Smooth muscle cell (in vitro differentiated cells): ENCODE measurements at regions not wholly inside any gene's neighbourhood (a gene's known extent, or its start where the extent isn't known, plus 50 kb on each side); places are given as distances from the start of the nearest gene placed in this dataset.
A peak's percentile ranks its signal among the peaks of the same experiment; 100 is the strongest.

Source experiments
- DNase-seq: peaks from one replicate; lab custom pipeline; 2025; ENCODE audit not compliant: unreplicated experiment; lab: John Stamatoyannopoulos, UW
- H2AFZ ChIP-seq: fragments of 200-600 bp; sonication (generic); 2 replicates; pipeline ENCODE4 v1.6.0; 2016; ENCODE audit warnings: antibody characterized with exemption, low read depth, mild to moderate bottlenecking
- H3F3A ChIP-seq: fragments of 200-600 bp; sonication (generic); 2 replicates; pipeline ENCODE4 v1.6.0; 2017; ENCODE audit warnings: antibody characterized with exemption, low read depth
- H3K27ac ChIP-seq: fragments of 200-600 bp; sonication (generic); 2 replicates; pipeline ENCODE4 v1.5.1; 2016; ENCODE audit warnings: low read depth, mild to moderate bottlenecking
- H3K27me3 ChIP-seq: fragments of 200-600 bp; sonication (generic); 2 replicates; pipeline ENCODE4 v1.6.1; 2016; ENCODE audit warnings: low read depth, mild to moderate bottlenecking
- H3K36me3 ChIP-seq: fragments of 200-600 bp; sonication (generic); 2 replicates; pipeline ENCODE4 v1.5.1; 2016; ENCODE audit warnings: low read depth
- H3K4me1 ChIP-seq: fragments of 200-600 bp; sonication (generic); 2 replicates; pipeline ENCODE4 v1.5.1; 2016; ENCODE audit warnings: low read depth
- H3K4me2 ChIP-seq: fragments of 200-600 bp; sonication (generic); 2 replicates; pipeline ENCODE4 v1.6.0; 2016; ENCODE audit warnings: mild to moderate bottlenecking
- H3K4me3 ChIP-seq: fragments of 200-600 bp; sonication (generic); 2 replicates; pipeline ENCODE4 v1.5.1; 2016; ENCODE audit warnings: mild to moderate bottlenecking
- H3K79me2 ChIP-seq: fragments of 200-600 bp; sonication (generic); 2 replicates; pipeline ENCODE4 v1.6.0; 2016; ENCODE audit warnings: low read depth, mild to moderate bottlenecking
- H3K9ac ChIP-seq: fragments of 200-600 bp; sonication (generic); 2 replicates; pipeline ENCODE4 v1.6.0; 2016; ENCODE audit warnings: low read depth
- H3K9me3 ChIP-seq: fragments of 200-600 bp; sonication (generic); replicated peaks from 2 replicates; pipeline ENCODE4 v1.5.1; 2016; ENCODE audit warnings: low read depth
- H4K20me1 ChIP-seq: fragments of 200-600 bp; sonication (generic); 2 replicates; pipeline ENCODE4 v1.6.0; 2016; ENCODE audit warnings: low read depth
- CTCF ChIP-seq: fragments of 200-600 bp; sonication (generic); IDR thresholded peaks from 2 replicates; pipeline ENCODE4 v1.5.1; 2017; ENCODE audit warnings: borderline replicate concordance, mild to moderate bottlenecking, antibody characterized with exemption; ENCODE audit not compliant: insufficient read depth, poor library complexity, severe bottlenecking
- WGBS: methylation state at CpG from one replicate; pipeline ENCODE4 v1.1.7; 2016; ENCODE audit warnings: low lambda C conversion rate; 5-methylcytosine and 5-hydroxymethylcytosine counted together

GRCh38 chr4:170325599-170325998 lies 235.8 kb upstream of the AADAT start:
- TF ChIP-seq CTCF = no peak
- Histone ChIP-seq H3K4me2 (no peak overlapping the region), H3K9me3 (no peaks in the 10 kb centered on the region), H3K36me3 (no peaks in the 10 kb centered on the region), H3K27ac (no peak overlapping the region), H3K4me3 (no peak overlapping the region), H3K4me1 (no peaks in the 10 kb centered on the region), H3K9ac (no peak overlapping the region), H2AFZ (no peak overlapping the region), H3K79me2 (no peaks in the 10 kb centered on the region), H3K27me3 (no peaks in the 10 kb centered on the region), H3F3A (no peaks in the 10 kb centered on the region), H4K20me1 (no peaks in the 10 kb centered on the region)
- no peak for DNase-seq
- 89% methylated on average over 3 of the region's 3 CpGs for WGBS

- Histone ChIP-seq H2AFZ (no peak overlapping the region), H3K4me3 (no peak overlapping the region), H3K9ac (no peak overlapping the region), H3K27ac (no peak overlapping the region), H3K27me3 (no peaks in the 10 kb centered on the region), H3K4me2 (no peak overlapping the region), H3K79me2 (no peaks in the 10 kb centered on the region), H3K9me3 (no peaks in the 10 kb centered on the region), H3K4me1 (no peaks in the 10 kb centered on the region), H4K20me1 (no peaks in the 10 kb centered on the region), H3F3A (no peaks in the 10 kb centered on the region), H3K36me3 (no peaks in the 10 kb centered on the region)
- DNase-seq = no peak
- WGBS = 79% methylated on average over 2 of the region's 2 CpGs
- TF ChIP-seq CTCF = no peak
Measured at GRCh38 chr4:170323623-170324022, 233.9 kb upstream of the AADAT start.

GRCh38 chr4:170307182-170307581 lies 217.4 kb upstream of the AADAT start:
- Histone ChIP-seq H3K36me3 (no peaks in the 10 kb centered on the region), H3K9me3 (no peaks in the 10 kb centered on the region), H3K4me1 (no peaks in the 10 kb centered on the region), H3K27ac (no peak overlapping the region), H3K79me2 (no peaks in the 10 kb centered on the region), H3K4me3 (no peak overlapping the region), H3K27me3 (no peaks in the 10 kb centered on the region), H3K4me2 (no peak overlapping the region), H3K9ac (no peak overlapping the region), H4K20me1 (no peaks in the 10 kb centered on the region), H3F3A (no peaks in the 10 kb centered on the region), H2AFZ (no peak overlapping the region)
- TF ChIP-seq CTCF = peak; percentile 27
- 79% methylated on average over 1 of the region's 1 CpG for WGBS
- DNase-seq = no peak

GRCh38 chr4:170306208-170306607 lies 216.5 kb upstream of the AADAT start:
- Histone ChIP-seq H4K20me1 (no peaks in the 10 kb centered on the region), H3K9ac (no peak overlapping the region), H3K79me2 (no peaks in the 10 kb centered on the region), H3F3A (no peaks in the 10 kb centered on the region), H3K9me3 (no peaks in the 10 kb centered on the region), H3K36me3 (no peaks in the 10 kb centered on the region), H3K27ac (no peak overlapping the region), H3K4me2 (peak overlapping the region; percentile 19), H3K4me1 (peaks cover 5% of the 10 kb centered on the region), H3K4me3 (no peak overlapping the region), H2AFZ (no peak overlapping the region), H3K27me3 (no peaks in the 10 kb centered on the region)
- no peak for DNase-seq
- no peak for TF ChIP-seq CTCF
